PC-3 (cell line): ENCODE measurements at regions not wholly inside any gene's neighbourhood (a gene's known extent, or its start where the extent isn't known, plus 50 kb on each side); places are given as distances from the start of the nearest gene placed in this dataset.

ENCODE experiments used
- ATAC-seq: fragments of 200-7000 bp; cut with Tn5 transposase; 2 replicates; pipeline ENCODE4 v1.9.1; 2020; ENCODE audit warnings: mild to moderate bottlenecking, moderate library complexity
- BruUV-seq: library from RNA; stranded (reverse); fragments of 400-500 nt; replicated peaks from 2 replicates; lab custom pipeline; 2021; lab: Mats Ljungman, UMichigan
- CTCF ChIA-PET: fragments of 300-600 bp; sonication (Branson Sonifier 250); formaldehyde crosslinking; loops from one replicate; lab custom pipeline; 2022; ENCODE audit warnings: antibody characterized with exemption; lab: Charles Lee
- POLR2A ChIA-PET: fragments of 300-600 bp; sonication (Branson Sonifier 250); formaldehyde crosslinking; loops from one replicate; lab custom pipeline; 2022; ENCODE audit warnings: antibody characterized with exemption; ENCODE audit not compliant: unreplicated experiment; lab: Charles Lee
- DNase-seq: peaks from one replicate; pipeline ENCODE4 v3.0.0-alpha.2; 2015
- H2AFZ ChIP-seq: fragments of 300-600 bp; sonication (generic); 2 replicates; pipeline ENCODE4 v1.6.0; 2016; ENCODE audit warnings: antibody characterized with exemption, low read length
- H3F3A ChIP-seq: fragments of 300-600 bp; sonication (generic); one replicate; pipeline ENCODE4 v1.6.0; 2017; ENCODE audit warnings: antibody characterized with exemption, low read length, control low read depth, mild to moderate bottlenecking; ENCODE audit not compliant: unreplicated experiment
- H3K27ac ChIP-seq: fragments of 300-600 bp; sonication (generic); 2 replicates; pipeline ENCODE4 v1.5.1; 2016; ENCODE audit warnings: mild to moderate bottlenecking, low read length
- H3K27me3 ChIP-seq: fragments of 300-600 bp; sonication (generic); 2 replicates; pipeline ENCODE4 v1.6.1; 2016; ENCODE audit warnings: low read length, mixed read lengths
- H3K36me3 ChIP-seq: fragments of 300-600 bp; sonication (generic); 2 replicates; pipeline ENCODE4 v1.6.1; 2016; ENCODE audit warnings: low read depth, mixed run types, low read length, mixed read lengths
- H3K4me1 ChIP-seq: fragments of 300-600 bp; sonication (generic); 2 replicates; pipeline ENCODE4 v1.5.1; 2016; ENCODE audit warnings: low read length; ENCODE audit not compliant: insufficient read depth
- H3K4me2 ChIP-seq: fragments of 300-600 bp; sonication (generic); 2 replicates; pipeline ENCODE4 v1.6.0; 2016; ENCODE audit warnings: low read length
- H3K4me3 ChIP-seq: fragments of 300-600 bp; sonication (generic); 2 replicates; pipeline ENCODE4 v1.5.1; 2016; ENCODE audit warnings: mild to moderate bottlenecking, low read length, mixed read lengths
- H3K79me2 ChIP-seq: fragments of 300-600 bp; sonication (generic); 2 replicates; pipeline ENCODE4 v1.6.1; 2017; ENCODE audit warnings: low read length, mixed read lengths
- H3K9ac ChIP-seq: fragments of 300-600 bp; sonication (generic); 2 replicates; pipeline ENCODE4 v1.6.0; 2016; ENCODE audit warnings: mild to moderate bottlenecking, low read length
- H3K9me2 ChIP-seq: fragments of 300-600 bp; sonication (generic); replicated peaks from 2 replicates; pipeline ENCODE4 v1.6.1; 2016; ENCODE audit warnings: mixed run types, low read length, mixed read lengths
- H3K9me3 ChIP-seq: fragments of 300-600 bp; sonication (generic); 2 replicates; pipeline ENCODE4 v1.6.1; 2016; ENCODE audit warnings: low read length, mixed read lengths
- H4K20me1 ChIP-seq: fragments of 300-600 bp; sonication (generic); 2 replicates; pipeline ENCODE4 v1.6.1; 2016; ENCODE audit warnings: low read length, mixed read lengths
- EZH2 ChIP-seq: fragments of 300-600 bp; sonication (generic); IDR thresholded peaks from one replicate; pipeline ENCODE4 v1.6.1; 2017; ENCODE audit warnings: antibody characterized with exemption, mild to moderate bottlenecking, low read length; ENCODE audit not compliant: unreplicated experiment
- EZH2phosphoT487 ChIP-seq: fragments of 300-600 bp; sonication (generic); IDR thresholded peaks from 2 replicates; pipeline ENCODE4 v1.6.1; 2018; ENCODE audit warnings: mild to moderate bottlenecking, antibody characterized with exemption, low read length, borderline replicate concordance
- intact Hi-C: fragments of 100-400 bp; cut with micrococcal nuclease; formaldehyde crosslinking; loops from 2 replicates; pipeline ENCODE4 v1.9.0; 2023
- TF ChIP-seq, protein P1 (sequence below): fragments of 300-600 bp; sonication (generic); conservative IDR thresholded peaks from 2 replicates; pipeline ENCODE4 v1.5.1; 2017; ENCODE audit warnings: antibody characterized with exemption, low read depth, mild to moderate bottlenecking, low read length

DNA sequence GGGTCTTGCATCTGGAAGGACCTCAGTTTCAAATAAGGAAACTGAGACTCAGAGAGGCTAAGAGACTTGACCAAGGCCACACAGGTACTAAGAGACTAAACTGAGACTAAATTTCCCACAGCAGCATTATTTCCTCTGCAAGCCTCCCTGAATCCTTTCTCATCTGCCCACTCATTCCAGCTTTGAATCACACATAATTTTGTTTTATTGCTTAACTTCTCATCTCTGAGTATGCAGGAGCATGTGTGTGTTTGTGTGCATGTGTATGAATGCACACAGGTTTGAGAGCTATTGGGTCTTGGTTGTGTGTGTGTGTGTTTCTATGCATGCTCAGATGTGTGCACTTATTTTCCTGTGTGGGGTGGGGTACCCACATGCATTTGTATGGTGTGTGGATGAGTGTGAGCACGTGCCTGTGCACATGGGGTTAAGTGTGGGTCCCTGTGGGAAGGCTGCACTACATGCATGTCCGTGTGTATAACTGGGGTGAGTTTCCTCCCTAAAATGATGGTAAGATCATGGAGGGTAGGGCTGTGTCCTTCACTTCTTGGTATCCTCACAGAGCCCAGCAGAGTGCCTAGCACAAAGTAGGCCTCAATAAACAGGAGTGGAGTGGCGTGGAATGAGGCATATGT is 74.4 kb upstream of the ZC3H12A start:
- Histone ChIP-seq H3K9ac (no peak overlapping the region), H3K36me3 (no peaks in the 10 kb centered on the region), H3K79me2 (no peaks in the 10 kb centered on the region), H3F3A (no peaks in the 10 kb centered on the region), H3K4me3 (no peak overlapping the region), H3K4me2 (no peak overlapping the region), H3K4me1 (no peaks in the 10 kb centered on the region), H2AFZ (no peak overlapping the region), H3K27me3 (peaks cover 86% of the 10 kb centered on the region), H3K27ac (no peak overlapping the region), H3K9me2 (no peaks in the 10 kb centered on the region), H4K20me1 (no peaks in the 10 kb centered on the region), H3K9me3 (no peaks in the 10 kb centered on the region)
- BruUV-seq = no TSS peak
- ATAC-seq (no peak), DNase-seq (no peak)
- intact Hi-C loops = no loop called here
- ChIA-PET POLR2A (no interaction called here), CTCF (no interaction called here)
- TF ChIP-seq EZH2 = no peak
- TF ChIP-seq, protein P1, sequence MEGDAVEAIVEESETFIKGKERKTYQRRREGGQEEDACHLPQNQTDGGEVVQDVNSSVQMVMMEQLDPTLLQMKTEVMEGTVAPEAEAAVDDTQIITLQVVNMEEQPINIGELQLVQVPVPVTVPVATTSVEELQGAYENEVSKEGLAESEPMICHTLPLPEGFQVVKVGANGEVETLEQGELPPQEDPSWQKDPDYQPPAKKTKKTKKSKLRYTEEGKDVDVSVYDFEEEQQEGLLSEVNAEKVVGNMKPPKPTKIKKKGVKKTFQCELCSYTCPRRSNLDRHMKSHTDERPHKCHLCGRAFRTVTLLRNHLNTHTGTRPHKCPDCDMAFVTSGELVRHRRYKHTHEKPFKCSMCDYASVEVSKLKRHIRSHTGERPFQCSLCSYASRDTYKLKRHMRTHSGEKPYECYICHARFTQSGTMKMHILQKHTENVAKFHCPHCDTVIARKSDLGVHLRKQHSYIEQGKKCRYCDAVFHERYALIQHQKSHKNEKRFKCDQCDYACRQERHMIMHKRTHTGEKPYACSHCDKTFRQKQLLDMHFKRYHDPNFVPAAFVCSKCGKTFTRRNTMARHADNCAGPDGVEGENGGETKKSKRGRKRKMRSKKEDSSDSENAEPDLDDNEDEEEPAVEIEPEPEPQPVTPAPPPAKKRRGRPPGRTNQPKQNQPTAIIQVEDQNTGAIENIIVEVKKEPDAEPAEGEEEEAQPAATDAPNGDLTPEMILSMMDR = no peak
- no peak for TF ChIP-seq EZH2phosphoT487

DNA sequence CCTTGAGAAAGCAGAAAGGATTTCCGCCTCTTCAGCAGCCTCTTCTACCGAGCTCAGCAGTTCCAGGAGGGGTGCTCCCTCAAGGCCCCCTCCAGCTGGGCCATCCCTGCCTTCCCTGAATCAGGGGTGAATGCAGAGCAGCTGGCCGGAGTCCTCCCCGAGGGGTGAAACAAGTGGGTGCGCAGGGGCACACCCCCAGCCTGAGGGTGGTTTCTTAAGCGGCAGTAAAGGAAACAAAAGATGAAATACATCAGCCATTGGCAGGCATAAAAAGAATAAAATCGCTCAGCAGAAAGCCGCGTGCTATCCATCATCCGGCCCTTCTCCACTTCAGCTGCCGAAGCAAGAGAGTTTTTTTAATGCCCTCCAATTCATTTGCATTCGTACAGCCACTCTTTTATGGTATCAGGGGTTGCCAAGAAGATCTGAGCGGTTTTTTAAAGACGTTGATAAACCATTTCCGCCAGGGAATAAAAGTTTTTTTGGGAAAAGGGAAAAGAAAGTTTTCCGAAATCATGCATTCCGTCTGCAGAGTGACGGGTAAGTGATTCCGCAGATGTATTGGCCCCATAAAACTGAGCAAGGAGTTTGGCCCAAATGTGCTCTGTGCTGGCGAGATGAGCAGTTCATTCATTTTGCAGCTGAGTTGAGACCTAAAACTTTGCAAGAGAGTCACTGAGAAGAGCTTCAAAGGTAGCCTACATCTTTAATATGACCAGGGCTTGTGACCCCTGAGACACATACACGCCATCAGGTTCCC is 73.7 kb upstream of the ZC3H12A start:
- no peak for DNase-seq
- H3K4me1 ChIP-seq = no peaks in the 10 kb centered on the region
- no peak overlapping the region for H2AFZ ChIP-seq
- BruUV-seq = no TSS peak
- ATAC-seq = no peak
- no peak overlapping the region for H3K4me2 ChIP-seq
- H3K9me2 ChIP-seq = no peaks in the 10 kb centered on the region
- no peaks in the 10 kb centered on the region for H3K36me3 ChIP-seq
- TF ChIP-seq EZH2phosphoT487 = no peak
- TF ChIP-seq EZH2 = no peak
- TF ChIP-seq, protein P1 = no peak
- no peaks in the 10 kb centered on the region for H3F3A ChIP-seq
- intact Hi-C loops = no loop called here
- H3K27ac ChIP-seq = no peak overlapping the region
- H3K9me3 ChIP-seq = no peaks in the 10 kb centered on the region
- H3K9ac ChIP-seq = no peak overlapping the region
- peaks cover 84% of the 10 kb centered on the region for H3K27me3 ChIP-seq
- no peaks in the 10 kb centered on the region for H3K79me2 ChIP-seq
- ChIA-PET CTCF (no interaction called here), POLR2A (no interaction called here)
- H4K20me1 ChIP-seq = no peaks in the 10 kb centered on the region
- H3K4me3 ChIP-seq = no peak overlapping the region

DNA sequence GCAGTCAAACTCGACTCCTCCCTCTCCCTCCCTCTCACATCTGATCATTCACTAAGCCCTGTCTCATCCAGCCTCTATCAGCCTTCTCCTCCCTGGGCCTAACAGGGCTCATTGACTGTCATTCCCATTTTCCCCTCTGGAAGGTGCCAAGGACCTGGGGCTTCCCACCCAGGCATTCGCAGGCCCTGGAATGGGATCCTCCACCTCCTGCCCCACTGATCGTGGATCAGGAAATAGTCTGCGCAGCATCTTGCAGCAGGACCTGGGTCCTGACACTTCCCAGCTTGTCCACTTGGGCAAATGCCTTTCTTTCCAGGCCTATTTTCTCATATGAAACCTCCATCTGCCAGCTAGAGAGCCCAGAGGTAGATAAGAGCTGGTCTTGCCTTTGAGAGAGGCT is 71.2 kb upstream of the ZC3H12A start:
- no peak for ATAC-seq
- no peak for DNase-seq
- Histone ChIP-seq H3K4me3 (no peak overlapping the region), H3K27ac (no peak overlapping the region), H3K27me3 (peaks cover 79% of the 10 kb centered on the region), H2AFZ (no peak overlapping the region), H4K20me1 (no peaks in the 10 kb centered on the region), H3K79me2 (no peaks in the 10 kb centered on the region), H3K36me3 (no peaks in the 10 kb centered on the region), H3K4me1 (no peaks in the 10 kb centered on the region), H3K9me2 (no peaks in the 10 kb centered on the region), H3K9me3 (no peaks in the 10 kb centered on the region), H3F3A (no peaks in the 10 kb centered on the region), H3K4me2 (no peak overlapping the region), H3K9ac (no peak overlapping the region)
- ChIA-PET CTCF (no interaction called here), POLR2A (no interaction called here)
- intact Hi-C loops = no loop called here
- BruUV-seq = no TSS peak
- no peak for TF ChIP-seq EZH2
- no peak for TF ChIP-seq EZH2phosphoT487
- TF ChIP-seq, protein P1 = no peak
